IMR-90 (cell line): ENCODE measurements at regions not wholly inside any gene's neighbourhood (a gene's known extent, or its start where the extent isn't known, plus 50 kb on each side); places are given as distances from the start of the nearest gene placed in this dataset.

Source experiments
- ATAC-seq: fragments of 200-7000 bp; cut with Tn5 transposase; 2 replicates; pipeline ENCODE4 v1.9.1; 2020; ENCODE audit warnings: low read depth, mild to moderate bottlenecking, moderate library complexity
- BruUV-seq: library from RNA; stranded (reverse); fragments of 400-500 nt; replicated peaks from 2 replicates; lab custom pipeline; 2021; lab: Mats Ljungman, UMichigan
- CTCF ChIA-PET: fragments of 300-600 bp; formaldehyde crosslinking; extraction: SDS; loops from one replicate; lab custom pipeline; 2021; ENCODE audit warnings: antibody characterized with exemption; lab: Yijun Ruan, JAX
- POLR2A ChIA-PET: fragments of 300-600 bp; sonication (Branson Sonifier 250); formaldehyde crosslinking; loops from one replicate; lab custom pipeline; 2022; ENCODE audit warnings: antibody characterized with exemption; ENCODE audit not compliant: unreplicated experiment; lab: Charles Lee
- DNase-seq: peaks from one replicate; pipeline ENCODE4 v3.0.0; 2013
- H2AFZ ChIP-seq: replicated peaks from 2 replicates; pipeline ENCODE3; 2013; ENCODE audit warnings: low read length, mild to moderate bottlenecking; ENCODE audit not compliant: poor library complexity
- H2AK5ac ChIP-seq: 2 replicates; pipeline ENCODE4 v1.6.1; 2013; ENCODE audit warnings: low read depth, low read length, inconsistent platforms
- H2AK9ac ChIP-seq: replicated peaks from 2 replicates; pipeline ENCODE3; 2013; ENCODE audit warnings: mild to moderate bottlenecking, low read depth, low read length, moderate library complexity; ENCODE audit not compliant: poor library complexity
- H2BK120ac ChIP-seq: 2 replicates; pipeline ENCODE4 v1.6.1; 2013; ENCODE audit warnings: low read depth, low read length, inconsistent platforms
- H2BK15ac ChIP-seq: 3 replicates; pipeline ENCODE4 v1.6.1; 2013; ENCODE audit warnings: low read depth, low read length, inconsistent platforms
- H2BK20ac ChIP-seq: 2 replicates; pipeline ENCODE4 v1.6.1; 2013; ENCODE audit warnings: low read depth, mild to moderate bottlenecking, inconsistent platforms, low read length, moderate library complexity
- H2BK5ac ChIP-seq: 2 replicates; pipeline ENCODE4 v1.6.1; 2013; ENCODE audit warnings: mild to moderate bottlenecking, low read depth, low read length, inconsistent platforms; ENCODE audit not compliant: poor library complexity, severe bottlenecking
- H3K14ac ChIP-seq: replicated peaks from 2 replicates; pipeline ENCODE4 v1.6.1; 2013; ENCODE audit warnings: low read depth, low read length, inconsistent platforms
- H3K18ac ChIP-seq: 2 replicates; pipeline ENCODE4 v1.6.1; 2013; ENCODE audit warnings: low read depth, low read length, control low read depth
- H3K23ac ChIP-seq: 2 replicates; pipeline ENCODE4 v1.6.1; 2013; ENCODE audit warnings: low read depth, low read length, inconsistent platforms
- H3K27ac ChIP-seq: 2 replicates; pipeline ENCODE4 v1.5.1; 2013; ENCODE audit warnings: mild to moderate bottlenecking, control low read depth, low read length; ENCODE audit not compliant: insufficient read depth
- H3K27me3 ChIP-seq: 2 replicates; pipeline ENCODE4 v1.6.1; 2013; ENCODE audit warnings: low read length; ENCODE audit not compliant: control insufficient read depth, insufficient read depth
- H3K36me3 ChIP-seq: 2 replicates; pipeline ENCODE4 v1.6.1; 2013; ENCODE audit warnings: low read length, mixed read lengths; ENCODE audit not compliant: control insufficient read depth, insufficient read depth
- H3K4ac ChIP-seq: 2 replicates; pipeline ENCODE4 v1.6.1; 2013; ENCODE audit warnings: low read depth, low read length, inconsistent platforms
- H3K4me1 ChIP-seq: 2 replicates; pipeline ENCODE4 v1.6.1; 2013; ENCODE audit warnings: low read length, mixed read lengths; ENCODE audit not compliant: control insufficient read depth, insufficient read depth
- H3K4me2 ChIP-seq: 2 replicates; pipeline ENCODE4 v1.6.1; 2013; ENCODE audit warnings: low read depth, mild to moderate bottlenecking, control low read depth, low read length, moderate library complexity
- H3K4me3 ChIP-seq: 2 replicates; pipeline ENCODE4 v1.5.1; 2013; ENCODE audit warnings: low read depth, mild to moderate bottlenecking, control low read depth, low read length, moderate library complexity; ENCODE audit not compliant: insufficient read depth
- H3K56ac ChIP-seq: 2 replicates; pipeline ENCODE4 v1.6.1; 2013; ENCODE audit warnings: low read length, inconsistent platforms; ENCODE audit not compliant: insufficient read depth; ENCODE audit errors: extremely low read depth
- H3K79me1 ChIP-seq, 2 experiments: 2 replicates each; pipeline ENCODE4 v1.6.1; 2013; ENCODE audit warnings: low read length in 2 of 2, inconsistent platforms in 1 of 2, low read depth in 1 of 2
- H3K9ac ChIP-seq: 2 replicates; pipeline ENCODE4 v1.6.1; 2013; ENCODE audit warnings: low read depth, low read length, control low read depth
- H3K9me1 ChIP-seq: 2 replicates; pipeline ENCODE4 v1.6.1; 2013; ENCODE audit warnings: low read length, inconsistent platforms; ENCODE audit not compliant: insufficient read depth
- H3K9me3 ChIP-seq: 2 replicates; pipeline ENCODE4 v1.6.1; 2013; ENCODE audit warnings: low read length; ENCODE audit not compliant: control insufficient read depth, insufficient read depth
- H4K20me1 ChIP-seq: 2 replicates; pipeline ENCODE4 v1.6.1; 2013; ENCODE audit warnings: low read length, inconsistent platforms; ENCODE audit not compliant: insufficient read depth
- H4K5ac ChIP-seq: 2 replicates; pipeline ENCODE4 v1.6.1; 2013; ENCODE audit warnings: mild to moderate bottlenecking, low read depth, low read length, control low read depth
- H4K8ac ChIP-seq, 2 experiments: 2 replicates each; pipeline ENCODE4 v1.6.1; 2013; ENCODE audit warnings: low read depth in 2 of 2, low read length in 2 of 2, control low read depth in 1 of 2, inconsistent platforms in 1 of 2
- H4K91ac ChIP-seq: 2 replicates; pipeline ENCODE4 v1.6.1; 2013; ENCODE audit warnings: low read depth, low read length, inconsistent platforms; ENCODE audit not compliant: insufficient read depth
- BHLHE40 ChIP-seq: fragments of 150-350 bp; IDR thresholded peaks from 2 replicates; pipeline ENCODE4 v1.6.1; 2016; ENCODE audit warnings: mild to moderate bottlenecking, low read depth, low read length
- CTCF ChIP-seq: conservative IDR thresholded peaks from 2 replicates; pipeline ENCODE4 v1.5.1; 2012; ENCODE audit warnings: mild to moderate bottlenecking, low read depth, low read length, improper control_type of control experiment
- RAD21 ChIP-seq: IDR thresholded peaks from 2 replicates; pipeline ENCODE4 v1.6.1; 2012; ENCODE audit warnings: low read length, improper control_type of control experiment
- WGBS, 2 experiments: methylation state at CpG; one replicate each; pipeline versions ENCODE4 v1.1.5 to v1.1.7; 2013; ENCODE audit warnings: missing lambda C conversion rate in 2 of 2; ENCODE audit not compliant: insufficient read length in 1 of 2; ENCODE audit errors: extremely low coverage in 2 of 2; 5-methylcytosine and 5-hydroxymethylcytosine counted together
- dilution Hi-C: fragments of 300-500 bp; cut with HindIII; formaldehyde crosslinking; loops from one replicate; pipeline ENCODE4 v1.14.3; 2018; ENCODE audit warnings: low sequenced_read_pairs; ENCODE audit not compliant: unreplicated experiment
- in situ Hi-C: fragments of 300-500 bp; cut with MboI; formaldehyde crosslinking; loops from 3 replicates; pipeline ENCODE4 v1.14.3; 2019; ENCODE audit warnings: low sequenced_read_pairs, inconsistent platforms, mixed read lengths
- intact Hi-C: fragments of 100-400 bp; cut with micrococcal nuclease; formaldehyde crosslinking; loops from 2 replicates; pipeline ENCODE4 v1.10.0; 2022
- TF ChIP-seq, protein P1 (sequence below): fragments of 150-350 bp; IDR thresholded peaks from 2 replicates; pipeline ENCODE4 v1.6.1; 2016; ENCODE audit warnings: low read depth, mild to moderate bottlenecking, low read length, moderate library complexity, borderline replicate concordance

DNA sequence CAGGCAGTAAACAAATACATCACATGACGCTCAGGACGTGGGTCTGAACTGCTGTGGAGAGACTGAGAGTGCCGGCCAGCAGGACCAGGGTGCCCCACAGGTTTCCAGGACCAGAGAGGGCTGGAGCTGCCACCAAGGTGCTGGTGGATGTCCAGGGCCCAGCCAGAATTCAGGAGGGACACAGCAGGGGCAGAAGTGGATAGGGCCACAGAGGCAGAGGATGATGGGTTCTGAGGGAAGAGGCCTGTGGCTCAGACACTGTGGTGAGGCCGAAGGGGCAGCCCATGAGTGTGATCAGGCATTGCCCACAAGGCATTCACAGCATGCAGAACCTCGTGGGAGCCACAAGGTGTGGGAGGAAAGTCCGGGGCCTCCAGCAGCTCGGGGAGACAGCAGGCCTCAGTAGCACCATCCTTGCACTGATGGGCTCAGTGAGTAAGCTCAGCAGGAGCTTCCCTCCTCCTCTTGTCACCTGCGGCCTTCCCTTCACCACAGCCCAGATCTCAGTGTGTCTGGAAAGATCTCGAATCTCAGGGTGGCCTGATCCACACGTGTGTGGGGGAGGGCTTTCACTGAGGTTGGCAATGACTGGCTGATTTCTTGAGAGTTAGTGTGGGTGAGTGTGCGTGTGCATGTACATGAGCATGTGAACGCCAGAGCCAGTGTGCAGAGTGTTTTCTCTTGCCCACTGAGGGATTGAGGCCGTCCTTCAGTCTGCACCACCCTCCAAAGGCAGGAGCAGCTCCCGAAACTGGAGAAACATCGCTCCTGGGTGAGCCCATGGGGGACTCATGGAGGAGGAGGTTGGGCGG, 181.8 kb upstream of the RAB6C start:
- Histone ChIP-seq H3K4ac (no peak overlapping the region), H3K9ac (no peak overlapping the region), H4K8ac (no peak overlapping the region), H4K20me1 (no peaks in the 10 kb centered on the region), H2BK5ac (no peak overlapping the region), H2AK5ac (no peak overlapping the region), H3K23ac (no peak overlapping the region), H2BK15ac (no peak overlapping the region), H3K4me3 (no peak overlapping the region), H3K27ac (no peak overlapping the region), H2BK20ac (no peak overlapping the region), H3K4me2 (no peak overlapping the region), H3K27me3 (no peaks in the 10 kb centered on the region), H3K18ac (no peak overlapping the region), H3K9me3 (peaks cover 5% of the 10 kb centered on the region; the same call in 1 of the 2 replicates), H3K9me1 (no peaks in the 10 kb centered on the region), H2AFZ (no peak overlapping the region), H4K91ac (no peak overlapping the region), H2AK9ac (no peak overlapping the region), H3K4me1 (no peaks in the 10 kb centered on the region), H3K79me1 (no peaks in the 10 kb centered on the region), H4K5ac (no peak overlapping the region), H2BK120ac (no peak overlapping the region), H3K56ac (no peak overlapping the region), H3K36me3 (no peaks in the 10 kb centered on the region), H3K14ac (no peak overlapping the region)
- POLR2A ChIA-PET: no interaction called here
- DNase-seq: no peak
- no peak for ATAC-seq
- WGBS, 2 experiments: 47% methylated on average over 4 of the region's 16 CpGs; no CpG with 5 or more reads in 1 of the 2 experiments
- in situ Hi-C loops: no loop called here
- TF ChIP-seq BHLHE40: no peak
- TF ChIP-seq, protein P1, sequence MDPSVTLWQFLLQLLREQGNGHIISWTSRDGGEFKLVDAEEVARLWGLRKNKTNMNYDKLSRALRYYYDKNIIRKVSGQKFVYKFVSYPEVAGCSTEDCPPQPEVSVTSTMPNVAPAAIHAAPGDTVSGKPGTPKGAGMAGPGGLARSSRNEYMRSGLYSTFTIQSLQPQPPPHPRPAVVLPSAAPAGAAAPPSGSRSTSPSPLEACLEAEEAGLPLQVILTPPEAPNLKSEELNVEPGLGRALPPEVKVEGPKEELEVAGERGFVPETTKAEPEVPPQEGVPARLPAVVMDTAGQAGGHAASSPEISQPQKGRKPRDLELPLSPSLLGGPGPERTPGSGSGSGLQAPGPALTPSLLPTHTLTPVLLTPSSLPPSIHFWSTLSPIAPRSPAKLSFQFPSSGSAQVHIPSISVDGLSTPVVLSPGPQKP: no peak
- no peak for TF ChIP-seq CTCF
- no peak for TF ChIP-seq RAD21
- intact Hi-C loops: no loop called here
- CTCF ChIA-PET: no interaction called here
- dilution Hi-C loops: no loop called here
- no TSS peak for BruUV-seq
